Pancreas (tissue), 10 donors: ENCODE measurements at regions not wholly inside any gene's neighbourhood (a gene's known extent, or its start where the extent isn't known, plus 50 kb on each side); places are given as distances from the start of the nearest gene placed in this dataset.

ENCODE experiments used
- ATAC-seq, 4 donors: fragments of 200-7000 bp; cut with Tn5 transposase; one replicate each; pipeline versions ENCODE4 v1.8.0 to v1.9.1; 2020; ENCODE audit warnings: mild to moderate bottlenecking in 4 of 4, moderate library complexity in 4 of 4
- DNase-seq, 6 donors: peaks; one replicate each; pipeline ENCODE4 v3.0.0-alpha.2; 2020
- FAIRE-seq: peaks from 2 replicates; lab custom pipeline; 2012; peaks lifted over from hg19 to GRCh38; lab: Jason Lieb, UNC
- H3K27ac ChIP-seq, 4 donors: fragments of 200-600 bp; sonication (generic); 1 replicate in 3 of 4; 2 replicates in 1 of 4; pipeline versions ENCODE4 v1.5.0 to v1.8.0; 2020
- H3K27me3 ChIP-seq, 4 donors: fragments of 200-600 bp; one replicate each; pipeline ENCODE4 v1.8.0; 2021
- H3K36me3 ChIP-seq, 3 donors: fragments of 200-600 bp; sonication (generic) in 1 of 3; one replicate each; pipeline versions ENCODE4 v1.5.0 to v1.8.0; 2020 to 2021
- H3K4me1 ChIP-seq, 3 donors: fragments of 200-600 bp; one replicate each; pipeline ENCODE4 v1.8.0; 2021
- H3K4me3 ChIP-seq, 4 donors: fragments of 200-600 bp; sonication (generic) in 2 of 4; one replicate each; pipeline versions ENCODE4 v1.5.0 to v1.8.0; 2020 to 2021
- H3K9me3 ChIP-seq, 4 donors: fragments of 200-600 bp; one replicate each; pipeline ENCODE4 v1.8.0; 2021
- WGBS, 2 donors: extraction: QIAGEN DNeasy Blood & Tissue Kit; methylation state at CpG; one replicate each; pipeline ENCODE4 v1.1.7; 2013; 5-methylcytosine and 5-hydroxymethylcytosine counted together
- intact Hi-C, 3 donors: fragments of 100-400 bp; cut with DNase I; formaldehyde crosslinking; loops; one replicate each; pipeline versions ENCODE4 v1.11.1 to v1.14.2; 2022
- TF ChIP-seq, protein P1 (sequence below), 4 donors: fragments of 200-600 bp; sonication (generic) in 3 of 4; IDR thresholded peaks; one replicate each; pipeline versions ENCODE4 v1.5.0 to v1.8.0; 2021; ENCODE audit warnings: antibody characterized with exemption in 4 of 4
- donor health status: healthy with polysubstance abuse.
- donor health status: DM: no; HTN: no; CAD: no; lungs with moderate emphysema.
- donor health status: DM: no; HTN: no; CAD: no.
- donor health status: control.
- donor health status: control.
- donor health status: Bipolar disorder and iron deficiency.
- donor health status: DM: yes; HTN: yes; CAD: no.
- donor health status: DM: no; HTN: no; CAD: no.
- donor health status: DM: no; HTN: no; CAD: no.
- donor health status: DM: yes; HTN: yes; CAD: no.

DNA sequence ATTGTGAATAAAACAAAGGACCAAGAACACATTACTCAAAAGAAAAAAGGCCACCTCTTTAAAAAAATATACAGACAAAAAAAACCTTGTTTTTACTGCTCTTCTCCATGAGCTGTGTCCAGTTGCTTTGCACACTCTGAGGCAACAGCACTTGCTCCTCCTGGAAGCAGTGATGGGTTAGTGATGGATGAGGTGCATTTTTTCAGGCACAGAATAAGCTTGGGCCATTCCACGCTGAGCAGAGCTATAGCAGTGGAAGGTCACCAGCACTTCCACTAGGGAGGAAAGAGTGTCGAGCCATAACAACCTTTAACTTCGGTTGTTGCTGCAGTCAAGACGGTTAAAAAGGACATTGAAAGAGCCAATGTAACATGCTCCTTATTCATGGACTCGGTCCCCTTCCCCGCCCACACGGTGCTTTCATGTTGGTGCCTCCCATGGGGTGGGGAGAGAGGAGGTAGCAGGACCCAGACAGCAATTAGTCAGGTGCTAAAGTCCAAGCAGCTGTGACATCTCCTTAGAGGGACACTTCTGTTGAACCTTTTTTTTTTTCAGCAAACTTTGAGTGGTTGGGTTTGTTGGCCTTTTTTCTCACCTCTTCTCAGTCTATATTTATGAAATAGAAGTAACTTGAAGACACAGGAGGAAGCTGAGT, 136.5 kb upstream of the ADARB2 start:
- H3K4me3 ChIP-seq: no peak overlapping the region
- intact Hi-C loops: no loop called here
- ATAC-seq: no peak
- no peaks in the 10 kb centered on the region for H3K36me3 ChIP-seq
- no peaks in the 10 kb centered on the region for H3K4me1 ChIP-seq
- peaks cover 0 to 4% (median 0%) of the 10 kb centered on the region in 4 donors for H3K27me3 ChIP-seq
- no peaks in the 10 kb centered on the region for H3K9me3 ChIP-seq
- 55 to 64% methylated on average over 7 of the region's 7 CpGs for WGBS, 2 donors
- TF ChIP-seq, protein P1, sequence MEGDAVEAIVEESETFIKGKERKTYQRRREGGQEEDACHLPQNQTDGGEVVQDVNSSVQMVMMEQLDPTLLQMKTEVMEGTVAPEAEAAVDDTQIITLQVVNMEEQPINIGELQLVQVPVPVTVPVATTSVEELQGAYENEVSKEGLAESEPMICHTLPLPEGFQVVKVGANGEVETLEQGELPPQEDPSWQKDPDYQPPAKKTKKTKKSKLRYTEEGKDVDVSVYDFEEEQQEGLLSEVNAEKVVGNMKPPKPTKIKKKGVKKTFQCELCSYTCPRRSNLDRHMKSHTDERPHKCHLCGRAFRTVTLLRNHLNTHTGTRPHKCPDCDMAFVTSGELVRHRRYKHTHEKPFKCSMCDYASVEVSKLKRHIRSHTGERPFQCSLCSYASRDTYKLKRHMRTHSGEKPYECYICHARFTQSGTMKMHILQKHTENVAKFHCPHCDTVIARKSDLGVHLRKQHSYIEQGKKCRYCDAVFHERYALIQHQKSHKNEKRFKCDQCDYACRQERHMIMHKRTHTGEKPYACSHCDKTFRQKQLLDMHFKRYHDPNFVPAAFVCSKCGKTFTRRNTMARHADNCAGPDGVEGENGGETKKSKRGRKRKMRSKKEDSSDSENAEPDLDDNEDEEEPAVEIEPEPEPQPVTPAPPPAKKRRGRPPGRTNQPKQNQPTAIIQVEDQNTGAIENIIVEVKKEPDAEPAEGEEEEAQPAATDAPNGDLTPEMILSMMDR (IDR thresholded peaks at IDR 0.05): no peak
- H3K27ac ChIP-seq: no peak overlapping the region
- no peak for FAIRE-seq
- no peak for DNase-seq

DNA sequence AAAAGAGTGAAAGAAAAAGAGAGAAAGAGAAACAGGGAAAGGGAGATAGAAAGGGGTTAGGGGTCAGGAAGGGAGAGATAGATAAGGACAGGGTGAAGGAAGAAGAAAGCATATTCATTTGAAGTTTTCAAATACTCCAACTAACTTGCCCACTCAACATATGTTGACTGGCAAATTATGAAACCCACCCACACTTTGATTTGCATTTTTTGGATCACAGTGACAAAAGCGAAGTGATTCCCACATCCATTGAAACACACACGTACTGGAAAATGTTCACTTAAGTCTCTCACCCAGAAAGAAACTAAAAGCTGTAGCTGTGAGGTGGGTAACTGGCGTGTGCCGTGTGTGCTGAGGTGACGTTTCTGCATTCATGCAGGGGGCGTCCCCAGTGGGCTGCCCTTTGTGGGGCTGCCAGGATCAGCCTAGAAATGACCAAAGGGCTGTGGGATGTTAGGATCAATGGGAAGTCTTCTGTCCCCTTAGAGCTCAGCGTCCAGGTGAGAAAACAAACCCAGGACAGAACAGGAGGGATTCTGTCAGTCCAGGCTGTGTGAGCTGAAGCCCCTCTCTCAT, 134.9 kb upstream of the ADARB2 start:
- H3K27ac ChIP-seq: no peak overlapping the region
- no peak for DNase-seq
- H3K4me1 ChIP-seq: no peaks in the 10 kb centered on the region
- no peaks in the 10 kb centered on the region for H3K9me3 ChIP-seq
- WGBS, 2 donors: 55 to 58% methylated on average over 7 of the region's 7 CpGs
- no peak for ATAC-seq
- no peaks in the 10 kb centered on the region for H3K36me3 ChIP-seq
- TF ChIP-seq, protein P1 (IDR thresholded peaks at IDR 0.05): no peak
- FAIRE-seq: no peak
- intact Hi-C loops: no loop called here
- no peaks in the 10 kb centered on the region for H3K27me3 ChIP-seq
- no peak overlapping the region for H3K4me3 ChIP-seq

DNA sequence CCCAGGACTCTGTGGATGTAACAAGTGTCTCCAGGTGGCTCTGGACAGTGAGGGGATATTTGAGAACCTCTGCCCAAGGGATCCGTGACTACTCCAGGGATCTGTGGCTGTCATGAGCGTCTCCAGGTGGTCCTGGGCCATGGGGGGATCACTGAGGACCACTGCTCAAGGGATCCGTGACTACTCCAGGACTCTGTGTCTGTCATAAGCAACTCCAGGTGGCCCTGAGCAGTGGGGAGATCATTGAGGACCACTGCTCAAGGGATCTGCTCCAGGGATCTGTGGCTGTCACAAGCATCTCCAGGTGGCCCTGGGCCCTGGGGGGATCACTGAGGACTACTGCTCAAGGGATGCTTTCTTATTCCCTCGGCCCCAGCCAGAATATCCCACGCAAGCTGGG, 133.2 kb upstream of the ADARB2 start:
- FAIRE-seq (no peak), DNase-seq (no peak), ATAC-seq (no peak)
- intact Hi-C loops: no loop called here
- Histone ChIP-seq H3K4me1 (no peaks in the 10 kb centered on the region), H3K9me3 (no peaks in the 10 kb centered on the region), H3K36me3 (no peaks in the 10 kb centered on the region), H3K27me3 (no peaks in the 10 kb centered on the region), H3K4me3 (no peak overlapping the region), H3K27ac (no peak overlapping the region)
- TF ChIP-seq, protein P1 (IDR thresholded peaks at IDR 0.05): no peak
- 46 to 61% methylated on average over 5 of the region's 5 CpGs for WGBS, 2 donors

DNA sequence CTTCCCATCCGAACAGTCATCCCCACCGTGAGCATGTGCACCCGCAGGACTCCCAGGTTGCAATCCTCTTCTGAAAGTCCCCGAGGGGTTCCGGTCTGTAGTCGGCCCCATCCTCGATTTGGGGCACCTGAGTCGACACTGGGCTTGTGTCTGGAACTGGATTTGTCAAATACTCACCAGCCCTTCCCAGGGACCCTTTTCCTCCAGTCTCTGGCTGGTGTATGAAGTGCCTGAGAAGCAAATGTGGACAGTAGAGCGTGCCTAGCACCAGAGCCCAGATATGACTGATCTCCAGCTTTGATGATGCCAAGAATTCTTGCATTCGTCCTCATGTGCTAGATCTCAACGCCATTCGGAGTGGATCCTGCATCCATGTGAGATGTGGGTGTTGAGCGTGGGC, 132.5 kb upstream of the ADARB2 start:
- no peak for DNase-seq
- Histone ChIP-seq H3K27me3 (no peaks in the 10 kb centered on the region), H3K27ac (no peak overlapping the region), H3K4me1 (no peaks in the 10 kb centered on the region), H3K4me3 (no peak overlapping the region), H3K36me3 (no peaks in the 10 kb centered on the region), H3K9me3 (no peaks in the 10 kb centered on the region)
- TF ChIP-seq, protein P1 (IDR thresholded peaks at IDR 0.05): no peak
- ATAC-seq: no peak
- 60 to 72% methylated on average over 13 of the region's 13 CpGs for WGBS, 2 donors
- intact Hi-C loops: no loop called here
- FAIRE-seq: no peak

DNA sequence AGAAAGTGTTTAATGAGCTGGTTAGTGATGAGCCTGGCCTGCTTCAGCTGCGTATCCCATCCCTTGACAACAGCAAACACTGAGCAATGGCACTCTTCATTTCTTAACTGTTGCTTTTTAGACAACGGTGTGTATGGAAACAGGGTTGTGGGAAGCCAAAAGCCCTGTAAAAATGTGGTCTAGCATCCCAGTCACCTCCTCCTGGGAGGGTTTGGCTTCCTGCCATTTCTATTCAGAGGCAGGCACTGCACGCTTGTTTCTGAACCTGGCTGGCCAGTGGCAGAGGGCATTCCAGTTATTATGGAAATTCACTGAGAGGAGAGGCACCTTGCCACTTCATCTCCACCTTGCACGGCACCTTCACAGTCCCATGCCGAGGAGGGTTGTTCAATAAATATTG, 123.0 kb upstream of the ADARB2 start:
- ATAC-seq (no peak), DNase-seq (no peak), FAIRE-seq (no peak)
- 55 to 68% methylated on average over 5 of the region's 5 CpGs for WGBS, 2 donors
- H3K36me3 ChIP-seq: no peaks in the 10 kb centered on the region
- H3K4me3 ChIP-seq: no peak overlapping the region
- H3K9me3 ChIP-seq: no peaks in the 10 kb centered on the region
- no peaks in the 10 kb centered on the region for H3K27me3 ChIP-seq
- no peaks in the 10 kb centered on the region for H3K4me1 ChIP-seq
- H3K27ac ChIP-seq: no peak overlapping the region
- intact Hi-C loops: no loop called here
- TF ChIP-seq, protein P1 (IDR thresholded peaks at IDR 0.05): no peak
